ENCODE measurements at regions not wholly inside any gene's neighbourhood (a gene's known extent, or its start where the extent isn't known, plus 50 kb on each side); places are given as distances from the start of the nearest gene placed in this dataset.

DNA sequence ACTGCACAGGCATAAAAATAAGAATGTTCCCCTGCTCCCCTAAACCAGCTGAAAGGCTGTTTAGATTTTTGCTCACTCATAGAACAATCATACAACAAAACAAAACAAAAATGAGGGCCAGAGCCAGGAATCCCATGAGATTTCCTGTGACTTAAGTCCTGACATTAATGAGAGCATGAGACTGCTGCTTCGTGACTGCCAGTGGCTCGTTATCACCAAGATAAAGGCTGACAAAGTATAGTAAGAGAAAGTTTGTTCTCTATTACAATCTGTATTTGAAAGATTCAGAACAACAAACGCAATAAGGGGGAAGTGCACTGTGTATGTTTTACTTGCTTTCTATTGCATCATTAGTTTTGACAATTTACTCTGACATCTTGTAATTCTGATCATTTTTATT, 837.1 kb upstream of the C9orf72 start:
- H3K4me1 ChIP-seq (ENCODE audit: control insufficient read depth, insufficient read depth, low read length): peaks cover 6% of the 10 kb centered on the region
- H3K27ac Mint-ChIP-seq: no peak overlapping the region
- H3K4me3 Mint-ChIP-seq: no peak overlapping the region
- peaks cover 16% of the 10 kb centered on the region for H3K4me1 Mint-ChIP-seq
- H3K27me3 Mint-ChIP-seq (ENCODE audit: insufficient read depth): no peaks in the 10 kb centered on the region
- no peak for TF ChIP-seq CTCF (conservative IDR thresholded peaks at IDR 0.05)
- 63 to 64% methylated on average over 2 to 3 of the region's 3 CpGs for WGBS, 2 experiments (ENCODE audit: insufficient coverage in 1 of 2, insufficient read length in 1 of 2)
- H3K27ac ChIP-seq (ENCODE audit: low read depth, low read length): no peak overlapping the region
- no peaks in the 10 kb centered on the region for H3K9me3 Mint-ChIP-seq
- no peaks in the 10 kb centered on the region for H3K9me3 ChIP-seq (ENCODE audit: control insufficient read depth, low read length)
- no peak overlapping the region for H3K4me3 ChIP-seq (ENCODE audit: low read length)
- H3K36me3 ChIP-seq (ENCODE audit: control insufficient read depth, insufficient read depth, low read length): no peaks in the 10 kb centered on the region
- no peak overlapping the region for H3K9ac ChIP-seq (ENCODE audit: extremely low read depth, low read length, poor library complexity, severe bottlenecking)
- no peak for DNase-seq
- H3K27me3 ChIP-seq (ENCODE audit: control insufficient read depth, insufficient read depth, low read length, poor library complexity, severe bottlenecking): no peaks in the 10 kb centered on the region
- H3K36me3 Mint-ChIP-seq (ENCODE audit: low read depth): no peaks in the 10 kb centered on the region

DNA sequence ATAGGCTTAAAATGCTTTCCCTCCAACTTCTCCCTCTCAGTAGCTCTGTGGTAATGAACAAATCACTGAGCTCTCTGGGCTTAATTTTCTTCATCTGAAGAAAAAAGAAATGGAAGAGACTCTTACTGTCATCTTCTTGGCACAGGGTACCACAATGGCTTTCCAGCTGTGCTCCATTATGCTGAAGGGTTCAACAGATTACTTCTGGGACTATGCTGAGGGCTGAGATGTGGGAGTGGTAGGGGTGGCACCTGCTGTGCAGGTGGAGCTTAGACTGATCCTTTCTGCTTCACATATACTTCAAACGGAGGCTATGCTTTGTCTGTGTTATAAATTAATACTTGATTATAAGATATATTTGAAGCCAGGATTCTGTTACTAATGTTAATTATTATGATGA, 840.2 kb upstream of the C9orf72 start:
- Histone ChIP-seq H3K9ac (ENCODE audit: extremely low read depth, low read length, poor library complexity, severe bottlenecking) (no peak overlapping the region), H3K4me1 (ENCODE audit: control insufficient read depth, insufficient read depth, low read length) (peaks cover 6% of the 10 kb centered on the region), H3K36me3 (ENCODE audit: control insufficient read depth, insufficient read depth, low read length) (no peaks in the 10 kb centered on the region), H3K9me3 (ENCODE audit: control insufficient read depth, low read length) (no peaks in the 10 kb centered on the region), H3K27ac (ENCODE audit: low read depth, low read length) (no peak overlapping the region), H3K4me3 (ENCODE audit: low read length) (no peak overlapping the region), H3K27me3 (ENCODE audit: control insufficient read depth, insufficient read depth, low read length, poor library complexity, severe bottlenecking) (no peaks in the 10 kb centered on the region)
- no peak for DNase-seq
- H3K27ac Mint-ChIP-seq: no peak overlapping the region
- H3K9me3 Mint-ChIP-seq: no peaks in the 10 kb centered on the region
- no peaks in the 10 kb centered on the region for H3K36me3 Mint-ChIP-seq (ENCODE audit: low read depth)
- peaks cover 9% of the 10 kb centered on the region for H3K4me1 Mint-ChIP-seq
- H3K4me3 Mint-ChIP-seq: no peak overlapping the region
- no peak for TF ChIP-seq CTCF (conservative IDR thresholded peaks at IDR 0.05)
- no peaks in the 10 kb centered on the region for H3K27me3 Mint-ChIP-seq (ENCODE audit: insufficient read depth)
- 100% methylated on average over 1 of the region's 1 CpG; no CpG with 5 or more reads in 1 of the 2 experiments for WGBS, 2 experiments (ENCODE audit: insufficient coverage in 1 of 2, insufficient read length in 1 of 2)

GRCh38 chr9:28423255-28423654, 850.0 kb upstream of the C9orf72 start:
- no peaks in the 10 kb centered on the region for H3K9me3 Mint-ChIP-seq

More at GRCh38 chr9:28423255-28423654, 850.0 kb upstream of the C9orf72 start:
- Histone ChIP-seq H3K9me3 (ENCODE audit: control insufficient read depth, low read length) (no peaks in the 10 kb centered on the region), H3K27ac (ENCODE audit: low read depth, low read length) (no peak overlapping the region), H3K4me3 (ENCODE audit: low read length) (no peak overlapping the region), H3K36me3 (ENCODE audit: control insufficient read depth, insufficient read depth, low read length) (no peaks in the 10 kb centered on the region), H3K27me3 (ENCODE audit: control insufficient read depth, insufficient read depth, low read length, poor library complexity, severe bottlenecking) (no peaks in the 10 kb centered on the region), H3K9ac (ENCODE audit: extremely low read depth, low read length, poor library complexity, severe bottlenecking) (no peak overlapping the region), H3K4me1 (ENCODE audit: control insufficient read depth, insufficient read depth, low read length) (no peaks in the 10 kb centered on the region)
- Mint-ChIP-seq H3K36me3 (ENCODE audit: low read depth) (no peaks in the 10 kb centered on the region), H3K4me3 (no peak overlapping the region), H3K4me1 (no peaks in the 10 kb centered on the region), H3K27ac (no peak overlapping the region), H3K27me3 (ENCODE audit: insufficient read depth) (no peaks in the 10 kb centered on the region)
- no peak for DNase-seq
- no peak for TF ChIP-seq CTCF (conservative IDR thresholded peaks at IDR 0.05)
- 36% methylated on average over 1 of the region's 1 CpG; no CpG with 5 or more reads in 1 of the 2 experiments for WGBS, 2 experiments (ENCODE audit: insufficient coverage in 1 of 2, insufficient read length in 1 of 2)
